Breast epithelium (tissue), 3 donors: ENCODE measurements at regions not wholly inside any gene's neighbourhood (a gene's known extent, or its start where the extent isn't known, plus 50 kb on each side); places are given as distances from the start of the nearest gene placed in this dataset.

Source experiments
- POLR2A ChIP-seq: fragments of 450-650 bp; IDR thresholded peaks from one replicate; pipeline ENCODE4 v1.6.1; 2016; ENCODE audit warnings: antibody characterized with exemption, mild to moderate bottlenecking, moderate library complexity
- TF ChIP-seq, protein P1 (sequence below), 3 donors: fragments of 450-650 bp; IDR thresholded peaks; one replicate each; pipeline ENCODE4 v1.5.1; 2016 to 2017; ENCODE audit warnings: antibody characterized with exemption in 3 of 3, mild to moderate bottlenecking in 3 of 3, moderate library complexity in 3 of 3

DNA sequence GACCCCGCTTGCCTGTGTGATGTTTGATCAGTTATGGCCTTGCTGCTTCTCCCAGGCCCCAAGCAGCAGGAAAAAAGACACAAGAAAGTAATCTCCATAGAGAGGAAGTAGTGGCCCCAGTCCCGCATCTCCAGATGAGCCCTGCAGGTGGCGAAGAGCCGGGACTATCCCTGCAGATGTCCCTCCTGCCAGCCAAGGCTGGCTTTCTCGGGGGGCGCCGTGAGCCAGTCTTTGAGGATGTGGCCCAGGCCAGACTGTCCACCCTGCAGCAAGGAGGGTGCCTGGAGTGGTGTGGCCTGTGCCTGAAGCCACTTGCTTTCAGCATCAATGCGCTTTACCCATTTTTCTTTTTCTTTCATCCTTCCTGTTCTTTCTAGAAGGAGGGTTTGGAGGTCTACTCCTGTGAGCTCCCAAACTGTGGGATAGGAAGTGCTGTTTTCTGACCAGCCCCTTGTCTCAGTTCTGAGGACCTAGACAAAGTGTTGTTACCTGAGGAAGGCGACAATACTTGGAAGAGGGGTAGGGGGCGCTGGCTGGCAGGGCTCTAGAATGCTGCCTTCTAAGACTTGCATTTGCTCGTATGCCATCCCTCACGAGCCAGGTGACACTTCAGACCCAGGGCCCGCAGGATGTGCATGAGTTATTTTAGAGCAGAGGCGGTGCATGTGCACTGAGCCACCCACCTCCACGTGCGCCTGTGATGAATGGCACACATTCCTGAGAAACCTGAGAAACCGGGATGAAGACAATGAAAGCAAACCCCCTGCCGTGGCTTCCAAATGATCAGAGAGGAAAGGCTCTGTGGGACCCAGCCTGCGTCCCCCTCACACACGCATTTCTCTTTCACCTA, 255.8 kb downstream of the FBXO15 start:
- no peak for TF ChIP-seq POLR2A
- TF ChIP-seq, protein P1, sequence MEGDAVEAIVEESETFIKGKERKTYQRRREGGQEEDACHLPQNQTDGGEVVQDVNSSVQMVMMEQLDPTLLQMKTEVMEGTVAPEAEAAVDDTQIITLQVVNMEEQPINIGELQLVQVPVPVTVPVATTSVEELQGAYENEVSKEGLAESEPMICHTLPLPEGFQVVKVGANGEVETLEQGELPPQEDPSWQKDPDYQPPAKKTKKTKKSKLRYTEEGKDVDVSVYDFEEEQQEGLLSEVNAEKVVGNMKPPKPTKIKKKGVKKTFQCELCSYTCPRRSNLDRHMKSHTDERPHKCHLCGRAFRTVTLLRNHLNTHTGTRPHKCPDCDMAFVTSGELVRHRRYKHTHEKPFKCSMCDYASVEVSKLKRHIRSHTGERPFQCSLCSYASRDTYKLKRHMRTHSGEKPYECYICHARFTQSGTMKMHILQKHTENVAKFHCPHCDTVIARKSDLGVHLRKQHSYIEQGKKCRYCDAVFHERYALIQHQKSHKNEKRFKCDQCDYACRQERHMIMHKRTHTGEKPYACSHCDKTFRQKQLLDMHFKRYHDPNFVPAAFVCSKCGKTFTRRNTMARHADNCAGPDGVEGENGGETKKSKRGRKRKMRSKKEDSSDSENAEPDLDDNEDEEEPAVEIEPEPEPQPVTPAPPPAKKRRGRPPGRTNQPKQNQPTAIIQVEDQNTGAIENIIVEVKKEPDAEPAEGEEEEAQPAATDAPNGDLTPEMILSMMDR (IDR thresholded peaks at IDR 0.05), result no peak
